ENCODE measurements at regions not wholly inside any gene's neighbourhood (a gene's known extent, or its start where the extent isn't known, plus 50 kb on each side); places are given as distances from the start of the nearest gene placed in this dataset.

GRCh38 chr4:133812954-133813353 lies 388.6 kb downstream of the PABPC4L start:
- no peak for TF ChIP-seq POLR2A (IDR thresholded peaks at IDR 0.05)
- no peak for TF ChIP-seq CTCF (IDR thresholded peaks at IDR 0.05)

Data from uterus (tissue), 2 donors.